ENCODE measurements at regions not wholly inside any gene's neighbourhood (a gene's known extent, or its start where the extent isn't known, plus 50 kb on each side); places are given as distances from the start of the nearest gene placed in this dataset.

DNA sequence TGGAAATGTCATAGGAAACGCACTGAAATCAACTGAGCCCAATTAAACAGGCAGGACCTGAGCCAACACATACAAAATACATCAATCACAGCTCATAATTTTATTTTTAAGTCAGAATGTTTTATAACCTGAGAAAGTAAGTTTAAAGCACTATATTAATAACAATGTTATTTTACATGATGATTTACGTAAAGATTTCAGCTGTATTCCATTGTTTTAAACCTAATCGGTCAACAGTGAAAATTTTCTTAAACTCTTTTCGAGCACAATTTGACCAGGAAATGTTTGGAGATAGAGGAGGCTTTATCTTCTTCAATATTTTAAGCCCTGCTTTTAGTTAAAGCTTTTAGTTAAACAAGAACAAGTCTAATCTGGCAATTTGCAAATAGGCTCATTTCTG is 201.8 kb upstream of the TOX3 start:
- no peak overlapping the region for H3K23ac ChIP-seq (ENCODE audit: low read length)
- H3K4me2 ChIP-seq (ENCODE audit: low read length): no peak overlapping the region
- peaks cover under 1% of the 10 kb centered on the region for H3K9me3 ChIP-seq (ENCODE audit: insufficient read depth, low read depth, low read length)
- H4K12ac ChIP-seq (ENCODE audit: low read depth, low read length): no peak overlapping the region
- H2BK12ac ChIP-seq (ENCODE audit: low read length): no peak overlapping the region
- WGBS (ENCODE audit: extremely low coverage, insufficient coverage, insufficient read length): no CpG with 5 or more reads among the region's 4 CpGs
- H4K91ac ChIP-seq (ENCODE audit: low read depth, low read length): no peak overlapping the region
- no peak overlapping the region for H3K4ac ChIP-seq (ENCODE audit: low read depth, low read length)
- no peaks in the 10 kb centered on the region for H3K27me3 ChIP-seq (ENCODE audit: insufficient read depth, low read length)
- H2BK5ac ChIP-seq (ENCODE audit: low read depth, low read length, poor library complexity): no peak overlapping the region
- H2BK120ac ChIP-seq (ENCODE audit: insufficient read depth, low read length, poor library complexity): no peak overlapping the region
- no peak overlapping the region for H3K18ac ChIP-seq (ENCODE audit: low read length)
- DNase-seq: no peak
- H3K27ac ChIP-seq (ENCODE audit: low read depth, low read length): no peak overlapping the region
- H3K9ac ChIP-seq (ENCODE audit: low read length): no peak overlapping the region
- H2AFZ ChIP-seq (ENCODE audit: insufficient read depth, low read length, poor library complexity): no peak overlapping the region
- no peak overlapping the region for H4K8ac ChIP-seq (ENCODE audit: low read depth, low read length)
- no peaks in the 10 kb centered on the region for H3K79me1 ChIP-seq (ENCODE audit: low read length)
- H3K36me3 ChIP-seq (ENCODE audit: control insufficient read depth in 1 of 2, insufficient read depth in 2 of 2, low read length in 2 of 2): no peaks in the 10 kb centered on the region
- H3K4me1 ChIP-seq (ENCODE audit: control insufficient read depth in 1 of 2, insufficient read depth in 2 of 2, low read length in 2 of 2): no peaks in the 10 kb centered on the region
- H3K14ac ChIP-seq (ENCODE audit: low read length): no peak overlapping the region
- no peak overlapping the region for H3K4me3 ChIP-seq (ENCODE audit: low read depth, low read length)
- H3K79me2 ChIP-seq (ENCODE audit: control insufficient read depth, insufficient read depth, low read length, poor library complexity): no peaks in the 10 kb centered on the region
- no peak overlapping the region for H2AK5ac ChIP-seq (ENCODE audit: low read length)

DNA sequence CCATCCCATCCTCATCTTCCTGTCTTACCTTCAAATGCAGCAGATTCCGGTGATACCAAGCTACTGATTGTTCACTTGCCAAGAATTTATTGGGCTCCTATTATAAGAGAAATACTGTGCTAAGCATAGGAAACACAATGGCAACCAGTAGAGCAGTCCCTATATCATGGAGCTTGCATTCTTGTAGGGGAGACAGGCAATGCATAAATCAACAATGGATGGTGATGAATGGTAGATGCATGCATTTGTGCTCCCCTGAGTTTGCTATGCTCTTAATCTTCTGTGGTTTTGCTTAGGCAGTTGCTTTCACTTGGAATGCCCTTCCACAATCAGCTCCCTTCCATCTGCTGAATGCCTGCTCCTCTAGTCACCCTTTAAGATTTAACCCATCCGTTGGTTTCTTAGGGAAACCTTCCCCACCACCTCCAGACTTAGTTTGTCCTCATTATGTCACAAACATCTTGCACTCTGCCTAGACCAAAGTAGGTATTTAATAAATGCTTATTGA is 200.2 kb upstream of the TOX3 start:
- no peaks in the 10 kb centered on the region for H3K79me2 ChIP-seq (ENCODE audit: control insufficient read depth, insufficient read depth, low read length, poor library complexity)
- H2BK5ac ChIP-seq (ENCODE audit: low read depth, low read length, poor library complexity): no peak overlapping the region
- no peak overlapping the region for H2BK120ac ChIP-seq (ENCODE audit: insufficient read depth, low read length, poor library complexity)
- no peak overlapping the region for H3K18ac ChIP-seq (ENCODE audit: low read length)
- H3K36me3 ChIP-seq (ENCODE audit: control insufficient read depth in 1 of 2, insufficient read depth in 2 of 2, low read length in 2 of 2): no peaks in the 10 kb centered on the region
- no peak overlapping the region for H4K8ac ChIP-seq (ENCODE audit: low read depth, low read length)
- H3K27me3 ChIP-seq (ENCODE audit: insufficient read depth, low read length): no peaks in the 10 kb centered on the region
- H3K9me3 ChIP-seq (ENCODE audit: insufficient read depth, low read depth, low read length): no peaks in the 10 kb centered on the region
- no peak overlapping the region for H2BK12ac ChIP-seq (ENCODE audit: low read length)
- H3K4me1 ChIP-seq (ENCODE audit: control insufficient read depth in 1 of 2, insufficient read depth in 2 of 2, low read length in 2 of 2): no peaks in the 10 kb centered on the region
- H3K79me1 ChIP-seq (ENCODE audit: low read length): no peaks in the 10 kb centered on the region
- H4K12ac ChIP-seq (ENCODE audit: low read depth, low read length): no peak overlapping the region
- WGBS (ENCODE audit: extremely low coverage, insufficient coverage, insufficient read length): no CpG with 5 or more reads among the region's 2 CpGs
- DNase-seq: no peak
- H2AK5ac ChIP-seq (ENCODE audit: low read length): no peak overlapping the region
- no peak overlapping the region for H3K14ac ChIP-seq (ENCODE audit: low read length)
- no peak overlapping the region for H3K9ac ChIP-seq (ENCODE audit: low read length)
- no peak overlapping the region for H3K27ac ChIP-seq (ENCODE audit: low read depth, low read length)
- no peak overlapping the region for H3K4ac ChIP-seq (ENCODE audit: low read depth, low read length)
- H3K4me3 ChIP-seq (ENCODE audit: low read depth, low read length): no peak overlapping the region
- no peak overlapping the region for H4K91ac ChIP-seq (ENCODE audit: low read depth, low read length)
- H3K4me2 ChIP-seq (ENCODE audit: low read length): no peak overlapping the region
- H2AFZ ChIP-seq (ENCODE audit: insufficient read depth, low read length, poor library complexity): no peak overlapping the region
- H3K23ac ChIP-seq (ENCODE audit: low read length): no peak overlapping the region

DNA sequence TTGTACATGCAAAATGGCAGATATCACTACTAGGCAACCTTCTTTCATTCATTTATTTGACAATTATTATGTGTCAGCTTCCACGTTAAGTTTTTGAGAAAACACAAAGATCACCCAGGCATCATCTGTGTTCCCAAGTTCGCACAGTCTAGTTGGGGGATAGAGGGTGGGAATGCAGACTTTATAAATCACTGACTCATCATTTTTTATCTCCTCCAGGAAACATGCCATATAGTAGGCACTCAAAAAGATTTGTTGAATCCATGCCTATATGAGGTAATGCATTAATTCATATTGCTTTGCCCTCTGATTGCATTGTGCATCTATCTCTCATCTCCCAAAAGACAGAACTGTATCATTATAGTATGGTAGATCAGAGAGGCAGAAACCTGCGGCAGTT is 196.8 kb upstream of the TOX3 start:
- no CpG with 5 or more reads among the region's 3 CpGs for WGBS (ENCODE audit: extremely low coverage, insufficient coverage, insufficient read length)
- H2AFZ ChIP-seq (ENCODE audit: insufficient read depth, low read length, poor library complexity): no peak overlapping the region
- no peak overlapping the region for H4K12ac ChIP-seq (ENCODE audit: low read depth, low read length)
- H3K9ac ChIP-seq (ENCODE audit: low read length): no peak overlapping the region
- H3K4me1 ChIP-seq (ENCODE audit: control insufficient read depth in 1 of 2, insufficient read depth in 2 of 2, low read length in 2 of 2): no peaks in the 10 kb centered on the region
- H3K79me1 ChIP-seq (ENCODE audit: low read length): no peaks in the 10 kb centered on the region
- no peaks in the 10 kb centered on the region for H3K9me3 ChIP-seq (ENCODE audit: insufficient read depth, low read depth, low read length)
- no peak overlapping the region for H2BK120ac ChIP-seq (ENCODE audit: insufficient read depth, low read length, poor library complexity)
- H4K91ac ChIP-seq (ENCODE audit: low read depth, low read length): no peak overlapping the region
- H2BK5ac ChIP-seq (ENCODE audit: low read depth, low read length, poor library complexity): no peak overlapping the region
- H3K4me3 ChIP-seq (ENCODE audit: low read depth, low read length): no peak overlapping the region
- no peak overlapping the region for H3K4ac ChIP-seq (ENCODE audit: low read depth, low read length)
- H3K27ac ChIP-seq (ENCODE audit: low read depth, low read length): no peak overlapping the region
- H3K18ac ChIP-seq (ENCODE audit: low read length): no peak overlapping the region
- H3K4me2 ChIP-seq (ENCODE audit: low read length): no peak overlapping the region
- no peak overlapping the region for H4K8ac ChIP-seq (ENCODE audit: low read depth, low read length)
- no peaks in the 10 kb centered on the region for H3K79me2 ChIP-seq (ENCODE audit: control insufficient read depth, insufficient read depth, low read length, poor library complexity)
- no peak for DNase-seq
- no peak overlapping the region for H3K14ac ChIP-seq (ENCODE audit: low read length)
- H3K23ac ChIP-seq (ENCODE audit: low read length): no peak overlapping the region
- H2BK12ac ChIP-seq (ENCODE audit: low read length): no peak overlapping the region
- no peaks in the 10 kb centered on the region for H3K27me3 ChIP-seq (ENCODE audit: insufficient read depth, low read length)
- H3K36me3 ChIP-seq (ENCODE audit: control insufficient read depth in 1 of 2, insufficient read depth in 2 of 2, low read length in 2 of 2): no peaks in the 10 kb centered on the region
- no peak overlapping the region for H2AK5ac ChIP-seq (ENCODE audit: low read length)

DNA sequence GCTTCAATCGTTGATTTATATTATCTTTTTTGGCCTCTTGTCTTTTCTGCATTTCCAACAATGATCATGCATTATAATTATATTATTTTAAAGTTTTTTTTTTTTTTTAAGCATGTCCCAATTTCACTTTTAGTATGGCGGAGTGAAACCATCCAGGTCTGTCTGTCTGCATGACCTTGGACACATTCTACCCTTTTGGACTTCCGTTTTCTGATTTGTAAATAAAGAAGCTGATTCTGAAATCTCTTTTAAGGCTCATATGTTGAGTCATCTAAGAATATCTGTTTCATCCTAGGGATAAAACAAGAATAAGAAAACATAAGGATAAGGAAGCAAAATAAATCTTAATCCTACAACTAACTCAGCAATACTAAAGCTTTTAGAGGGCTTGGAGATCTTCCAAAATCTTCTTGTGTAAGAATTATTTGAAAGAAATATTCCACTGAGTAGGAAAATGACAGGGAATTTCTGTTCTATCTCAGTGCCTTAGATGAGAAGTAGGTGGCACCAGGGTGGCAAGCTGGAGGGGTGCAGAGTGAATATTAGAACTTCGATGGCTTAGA is 195.7 kb upstream of the TOX3 start:
- Histone ChIP-seq H3K9me3 (ENCODE audit: insufficient read depth, low read depth, low read length) (no peaks in the 10 kb centered on the region), H3K79me1 (ENCODE audit: low read length) (no peaks in the 10 kb centered on the region), H3K14ac (ENCODE audit: low read length) (no peak overlapping the region), H4K8ac (ENCODE audit: low read depth, low read length) (no peak overlapping the region), H3K27ac (ENCODE audit: low read depth, low read length) (no peak overlapping the region), H3K4me2 (ENCODE audit: low read length) (no peak overlapping the region), H3K36me3 (ENCODE audit: control insufficient read depth in 1 of 2, insufficient read depth in 2 of 2, low read length in 2 of 2) (no peaks in the 10 kb centered on the region), H3K4me3 (ENCODE audit: low read depth, low read length) (no peak overlapping the region), H3K27me3 (ENCODE audit: insufficient read depth, low read length) (no peaks in the 10 kb centered on the region), H2AK5ac (ENCODE audit: low read length) (no peak overlapping the region), H3K18ac (ENCODE audit: low read length) (no peak overlapping the region), H2BK120ac (ENCODE audit: insufficient read depth, low read length, poor library complexity) (no peak overlapping the region), H3K9ac (ENCODE audit: low read length) (no peak overlapping the region), H3K79me2 (ENCODE audit: control insufficient read depth, insufficient read depth, low read length, poor library complexity) (no peaks in the 10 kb centered on the region), H2AFZ (ENCODE audit: insufficient read depth, low read length, poor library complexity) (no peak overlapping the region), H4K91ac (ENCODE audit: low read depth, low read length) (no peak overlapping the region), H4K12ac (ENCODE audit: low read depth, low read length) (no peak overlapping the region), H3K4me1 (ENCODE audit: control insufficient read depth in 1 of 2, insufficient read depth in 2 of 2, low read length in 2 of 2) (no peaks in the 10 kb centered on the region), H2BK12ac (ENCODE audit: low read length) (no peak overlapping the region), H3K4ac (ENCODE audit: low read depth, low read length) (no peak overlapping the region), H3K23ac (ENCODE audit: low read length) (no peak overlapping the region), H2BK5ac (ENCODE audit: low read depth, low read length, poor library complexity) (no peak overlapping the region)
- no CpG with 5 or more reads among the region's 4 CpGs for WGBS (ENCODE audit: extremely low coverage, insufficient coverage, insufficient read length)
- DNase-seq: no peak
